Stomach (tissue), 8 donors: ENCODE measurements at regions not wholly inside any gene's neighbourhood (a gene's known extent, or its start where the extent isn't known, plus 50 kb on each side); places are given as distances from the start of the nearest gene placed in this dataset.

ENCODE experiments used
- DNase-seq, 2 donors: peaks; one replicate each; pipeline versions ENCODE4 v3.0.0 to v3.0.0-alpha.2; 2013 to 2019
- H3K27ac ChIP-seq, 5 donors: fragments of 200-600 bp in 4 of 5; sonication (generic) in 4 of 5; one replicate each; pipeline ENCODE4 v1.5.1; 2013 to 2019; ENCODE audit warnings: mild to moderate bottlenecking in 1 of 5, moderate library complexity in 1 of 5
- H3K27me3 ChIP-seq, 3 donors: fragments of 200-600 bp; sonication (generic); one replicate each; pipeline ENCODE4 v1.5.1; 2017 to 2019; ENCODE audit warnings: mixed run types in 1 of 3
- H3K36me3 ChIP-seq, 4 donors: fragments of 200-600 bp; sonication (generic); 1 replicate in 3 of 4; 2 replicates in 1 of 4; pipeline ENCODE4 v1.5.1; 2016 to 2019
- H3K4me1 ChIP-seq, 4 donors: fragments of 200-600 bp; sonication (generic); one replicate each; pipeline ENCODE4 v1.5.1; 2016 to 2019
- H3K4me3 ChIP-seq, 4 donors: fragments of 200-600 bp; sonication (generic) in 3 of 4; one replicate each; pipeline ENCODE4 v1.5.1; 2016 to 2019; ENCODE audit warnings: mild to moderate bottlenecking in 1 of 4
- H3K9me3 ChIP-seq, 4 donors: fragments of 200-600 bp; sonication (generic); one replicate each; pipeline ENCODE4 v1.5.1; 2016 to 2019
- EP300 ChIP-seq: sonication (generic); formaldehyde crosslinking; IDR thresholded peaks from one replicate; pipeline ENCODE4 v1.6.1; 2017; ENCODE audit warnings: antibody characterized with exemption
- POLR2A ChIP-seq, 4 donors: fragments of 450-650 bp; IDR thresholded peaks; one replicate each; pipeline ENCODE4 v1.6.1; 2016; ENCODE audit warnings: antibody characterized with exemption in 4 of 4, control low read depth in 2 of 4, mild to moderate bottlenecking in 1 of 4, moderate library complexity in 1 of 4
- POLR2AphosphoS5 ChIP-seq, 3 donors: sonication (generic); formaldehyde crosslinking; IDR thresholded peaks; one replicate each; pipeline ENCODE4 v1.6.1; 2016; ENCODE audit warnings: antibody characterized with exemption in 3 of 3
- WGBS, 5 donors: extraction: QIAGEN DNeasy Blood & Tissue Kit in 3 of 5; methylation state at CpG; one replicate each; pipeline versions ENCODE4 v1.1.5 to v1.1.7; 2013 to 2018; 5-methylcytosine and 5-hydroxymethylcytosine counted together
- intact Hi-C: fragments of 100-400 bp; cut with DNase I; formaldehyde crosslinking; loops from one replicate; pipeline ENCODE4 v1.15.1; 2023; ENCODE audit warnings: low total_unique reads
- TF ChIP-seq, protein P1 (sequence below), 7 experiments: fragments of 450-650 bp in 4 of 7; fragments of 200-600 bp in 3 of 7; sonication (generic) in 3 of 7; IDR thresholded peaks; one replicate each; pipeline ENCODE4 v1.5.1; 2016 to 2019; ENCODE audit warnings: antibody characterized with exemption in 7 of 7, control low read depth in 2 of 7, mild to moderate bottlenecking in 1 of 7
- donor health status: healthy with polysubstance abuse.
- donor health status: Bipolar disorder and iron deficiency.
- donor health status: healthy.

DNA sequence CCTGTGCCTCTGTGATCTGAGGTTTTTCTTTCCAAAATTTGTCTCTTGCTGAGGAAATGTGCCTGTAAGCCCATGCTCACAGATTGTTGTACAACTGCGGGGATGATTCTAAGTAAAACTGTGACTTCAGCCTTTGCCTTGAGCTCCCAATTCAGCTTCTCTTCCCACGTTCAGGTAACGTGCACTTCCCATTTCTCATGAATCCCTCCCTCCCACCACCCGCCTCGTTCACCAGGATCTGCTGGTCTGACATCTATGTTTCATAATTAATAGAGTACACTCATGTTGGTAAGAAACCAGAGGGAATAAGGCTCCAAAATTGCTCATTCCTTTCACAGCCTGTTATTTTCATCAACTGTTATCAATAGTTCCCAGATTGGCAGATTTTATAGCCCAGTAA, 332.6 kb upstream of the TPK1 start:
- no peak for DNase-seq
- WGBS, 5 donors: 59 to 72% (median 68%) methylated on average over 5 of the region's 5 CpGs
- Histone ChIP-seq H3K27me3 (no peaks in the 10 kb centered on the region), H3K4me3 (no peak overlapping the region), H3K9me3 (no peaks in the 10 kb centered on the region), H3K27ac (no peak overlapping the region), H3K4me1 (no peaks in the 10 kb centered on the region), H3K36me3 (no peaks in the 10 kb centered on the region)
- intact Hi-C loops: no loop called here
- TF ChIP-seq EP300 (no peak), POLR2A (IDR thresholded peaks at IDR 0.05) (no peak), POLR2AphosphoS5 (IDR thresholded peaks at IDR 0.05) (no peak)
- TF ChIP-seq, protein P1, sequence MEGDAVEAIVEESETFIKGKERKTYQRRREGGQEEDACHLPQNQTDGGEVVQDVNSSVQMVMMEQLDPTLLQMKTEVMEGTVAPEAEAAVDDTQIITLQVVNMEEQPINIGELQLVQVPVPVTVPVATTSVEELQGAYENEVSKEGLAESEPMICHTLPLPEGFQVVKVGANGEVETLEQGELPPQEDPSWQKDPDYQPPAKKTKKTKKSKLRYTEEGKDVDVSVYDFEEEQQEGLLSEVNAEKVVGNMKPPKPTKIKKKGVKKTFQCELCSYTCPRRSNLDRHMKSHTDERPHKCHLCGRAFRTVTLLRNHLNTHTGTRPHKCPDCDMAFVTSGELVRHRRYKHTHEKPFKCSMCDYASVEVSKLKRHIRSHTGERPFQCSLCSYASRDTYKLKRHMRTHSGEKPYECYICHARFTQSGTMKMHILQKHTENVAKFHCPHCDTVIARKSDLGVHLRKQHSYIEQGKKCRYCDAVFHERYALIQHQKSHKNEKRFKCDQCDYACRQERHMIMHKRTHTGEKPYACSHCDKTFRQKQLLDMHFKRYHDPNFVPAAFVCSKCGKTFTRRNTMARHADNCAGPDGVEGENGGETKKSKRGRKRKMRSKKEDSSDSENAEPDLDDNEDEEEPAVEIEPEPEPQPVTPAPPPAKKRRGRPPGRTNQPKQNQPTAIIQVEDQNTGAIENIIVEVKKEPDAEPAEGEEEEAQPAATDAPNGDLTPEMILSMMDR (IDR thresholded peaks at IDR 0.05): no peak

DNA sequence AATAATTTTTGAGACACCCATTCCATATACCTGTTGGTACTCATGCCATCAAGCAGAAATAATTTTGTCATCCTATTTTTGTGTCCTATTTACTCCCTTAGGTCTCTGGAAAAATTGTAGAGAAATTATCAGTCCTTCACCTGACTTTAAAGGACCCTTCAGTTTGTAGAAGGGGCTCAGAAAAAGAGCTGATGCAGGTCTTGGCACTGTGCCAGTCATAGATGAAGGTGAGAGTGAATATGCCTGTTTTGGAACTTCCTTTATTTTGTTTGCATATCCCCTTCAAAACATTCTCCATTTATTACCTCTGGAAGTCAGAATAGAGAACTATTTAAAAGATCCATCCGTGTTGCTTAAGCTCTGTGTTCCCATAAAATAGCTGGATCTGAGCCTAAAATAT, 321.0 kb upstream of the TPK1 start:
- Histone ChIP-seq H3K27ac (no peak overlapping the region), H3K4me3 (no peak overlapping the region), H3K9me3 (no peaks in the 10 kb centered on the region), H3K27me3 (no peaks in the 10 kb centered on the region), H3K4me1 (no peaks in the 10 kb centered on the region), H3K36me3 (no peaks in the 10 kb centered on the region)
- intact Hi-C loops: no loop called here
- TF ChIP-seq, protein P1 (IDR thresholded peaks at IDR 0.05): no peak
- TF ChIP-seq EP300 (no peak), POLR2AphosphoS5 (IDR thresholded peaks at IDR 0.05) (no peak), POLR2A (IDR thresholded peaks at IDR 0.05) (no peak)
- no peak for DNase-seq
- WGBS, 5 donors: 45 to 82% (median 74%) methylated on average over 1 of the region's 1 CpG

DNA sequence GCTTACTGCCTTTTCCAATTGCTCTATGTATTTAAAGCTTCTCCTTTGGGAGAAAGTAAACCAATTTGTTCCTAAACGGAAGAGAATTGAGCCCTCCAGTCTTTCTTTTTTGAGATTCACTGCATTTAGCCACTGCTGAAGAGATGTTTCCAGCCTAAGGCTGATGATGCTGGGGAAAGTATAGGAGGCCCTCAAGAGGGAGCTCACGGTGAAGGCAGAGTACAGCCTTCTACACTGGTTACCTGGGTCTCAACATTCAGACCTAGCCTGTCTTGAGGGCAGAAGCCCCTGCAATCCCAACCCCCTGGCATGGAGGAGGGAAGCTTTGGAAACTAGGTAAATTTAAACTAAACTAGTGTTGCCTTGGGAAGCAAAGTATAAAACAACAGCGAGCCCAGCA, 316.7 kb upstream of the TPK1 start:
- H3K4me1 ChIP-seq: no peaks in the 10 kb centered on the region
- DNase-seq: no peak
- no peak overlapping the region for H3K4me3 ChIP-seq
- no peaks in the 10 kb centered on the region for H3K36me3 ChIP-seq
- no peak overlapping the region for H3K27ac ChIP-seq
- H3K27me3 ChIP-seq: no peaks in the 10 kb centered on the region
- no peaks in the 10 kb centered on the region for H3K9me3 ChIP-seq
- intact Hi-C loops: no loop called here
- TF ChIP-seq, protein P1 (IDR thresholded peaks at IDR 0.05): no peak
- TF ChIP-seq POLR2AphosphoS5 (IDR thresholded peaks at IDR 0.05) (no peak), EP300 (no peak), POLR2A (IDR thresholded peaks at IDR 0.05) (no peak)
- WGBS, 5 donors: 57 to 67% (median 64%) methylated on average over 3 of the region's 3 CpGs

DNA sequence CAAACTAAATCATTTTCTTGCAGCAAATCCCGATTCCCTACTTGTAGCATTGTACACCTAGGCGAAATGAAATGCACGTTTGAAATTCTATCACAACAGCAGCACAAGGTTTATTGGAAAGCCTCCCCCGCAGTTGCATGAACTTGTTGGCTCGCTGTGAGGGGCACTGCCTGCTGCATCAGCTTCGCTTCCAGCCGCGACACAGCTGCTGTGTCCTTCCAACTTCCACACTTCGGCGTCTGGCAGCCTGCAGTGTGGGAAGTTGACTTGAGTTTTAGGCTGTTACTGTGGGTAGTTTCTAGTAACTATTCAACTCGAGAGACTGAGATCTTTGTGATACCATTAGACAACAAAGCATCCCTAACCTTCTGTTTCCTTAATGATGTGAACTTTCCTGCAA, 315.8 kb upstream of the TPK1 start:
- Histone ChIP-seq H3K4me3 (no peak overlapping the region), H3K9me3 (no peaks in the 10 kb centered on the region), H3K27ac (no peak overlapping the region), H3K4me1 (no peaks in the 10 kb centered on the region), H3K27me3 (no peaks in the 10 kb centered on the region), H3K36me3 (no peaks in the 10 kb centered on the region)
- intact Hi-C loops: no loop called here
- WGBS, 5 donors: 60 to 69% (median 64%) methylated on average over 11 of the region's 11 CpGs
- DNase-seq: no peak
- TF ChIP-seq POLR2A (IDR thresholded peaks at IDR 0.05): no peak
- no peak for TF ChIP-seq EP300
- no peak for TF ChIP-seq POLR2AphosphoS5 (IDR thresholded peaks at IDR 0.05)
- TF ChIP-seq, protein P1 (IDR thresholded peaks at IDR 0.05): no peak
